M059J (cell line): ENCODE measurements at regions not wholly inside any gene's neighbourhood (a gene's known extent, or its start where the extent isn't known, plus 50 kb on each side); places are given as distances from the start of the nearest gene placed in this dataset.

Experiments
- DNase-seq: peaks from one replicate; pipeline ENCODE4 v3.0.0-alpha.2; 2012; ENCODE audit warnings: low read depth

DNA sequence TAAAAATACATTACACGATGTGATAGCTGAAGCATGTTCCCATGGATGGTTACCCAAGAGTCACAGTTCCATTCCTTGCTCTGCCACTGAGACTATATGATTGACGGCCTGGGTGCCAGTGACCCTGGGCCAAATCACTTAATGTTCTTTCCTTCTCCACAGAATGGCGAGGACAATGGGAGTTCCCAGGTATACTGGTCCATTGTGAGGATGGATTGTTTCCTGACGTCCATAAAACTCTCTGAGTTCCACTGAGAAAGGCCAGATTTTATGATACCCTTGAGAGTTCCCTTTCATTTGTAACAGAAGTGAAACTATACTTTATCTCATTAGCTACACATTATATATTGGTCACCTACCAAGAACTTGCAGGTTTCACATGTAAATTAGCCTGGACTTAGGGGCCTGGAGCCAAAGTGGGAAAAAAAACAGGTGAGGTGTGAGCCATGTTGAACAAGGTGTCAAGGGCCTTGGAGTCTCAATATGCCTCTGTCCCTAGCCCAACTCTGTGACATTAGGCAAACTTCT, 502.2 kb upstream of the DAB1 start:
- DNase-seq, result no peak

DNA sequence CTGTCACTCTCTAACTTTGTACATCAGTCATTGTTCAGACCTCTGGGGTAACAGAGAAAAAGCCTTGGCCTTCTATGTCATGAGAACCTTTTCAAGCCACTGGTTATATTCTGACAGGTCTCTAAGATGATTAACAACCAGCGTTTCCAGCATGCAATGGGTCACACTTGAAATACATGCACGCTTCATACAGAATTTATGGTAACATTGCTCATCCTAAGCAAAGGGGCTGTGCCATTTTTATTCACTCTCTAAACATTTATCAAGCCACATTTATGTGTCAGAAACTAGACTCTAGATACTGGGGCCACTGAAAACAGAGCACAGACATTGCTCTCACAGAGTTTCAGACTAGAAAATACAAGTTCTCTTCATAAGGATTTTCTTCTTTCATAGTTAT, 501.4 kb upstream of the DAB1 start:
- DNase-seq, result no peak

DNA sequence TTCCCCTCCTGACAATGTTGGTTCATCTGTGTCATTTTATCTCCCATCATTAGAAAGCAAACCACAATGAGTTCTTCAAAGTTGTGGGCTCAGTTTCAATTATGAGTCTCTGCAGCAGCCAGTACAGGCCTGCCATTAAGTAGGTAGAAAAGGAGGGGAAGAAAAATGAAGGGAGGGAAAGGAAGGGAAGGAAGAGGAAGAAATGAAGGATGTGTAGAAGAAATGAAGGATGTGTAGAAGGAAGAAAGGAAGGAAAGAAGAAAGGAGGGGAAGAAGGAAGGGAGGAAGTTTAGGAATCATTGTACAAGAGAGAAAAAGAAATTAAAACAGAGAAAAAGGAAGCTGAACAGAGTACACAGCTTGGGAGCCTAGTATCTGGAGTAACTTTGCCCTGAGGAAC, 498.3 kb upstream of the DAB1 start:
- DNase-seq, result no peak

DNA sequence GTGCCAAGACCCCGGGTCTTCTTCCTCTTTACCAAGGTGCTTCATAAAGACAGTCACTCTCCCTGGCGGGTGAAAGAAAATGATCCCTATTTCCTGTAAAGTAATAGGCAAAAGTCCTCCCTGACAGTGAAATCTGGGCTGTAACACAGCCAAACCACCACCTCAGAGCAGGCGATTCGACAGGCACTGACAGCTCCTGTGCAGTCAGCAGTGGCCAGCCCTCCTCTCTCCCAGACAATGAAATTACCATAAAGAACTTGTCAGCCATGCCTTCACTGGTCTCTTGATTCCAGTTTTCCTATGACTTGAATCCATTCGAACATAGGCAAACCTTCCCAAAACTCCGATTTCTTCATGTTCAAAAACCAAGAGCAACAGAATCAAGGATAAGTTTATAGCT, 492.2 kb upstream of the DAB1 start:
- DNase-seq, result peak; percentile 12

GRCh38 chr1:57911427-57911826, 487.6 kb upstream of the DAB1 start:
- no peak for DNase-seq

- no peak for DNase-seq
Measured at GRCh38 chr1:57910782-57911181, 486.9 kb upstream of the DAB1 start.

DNA sequence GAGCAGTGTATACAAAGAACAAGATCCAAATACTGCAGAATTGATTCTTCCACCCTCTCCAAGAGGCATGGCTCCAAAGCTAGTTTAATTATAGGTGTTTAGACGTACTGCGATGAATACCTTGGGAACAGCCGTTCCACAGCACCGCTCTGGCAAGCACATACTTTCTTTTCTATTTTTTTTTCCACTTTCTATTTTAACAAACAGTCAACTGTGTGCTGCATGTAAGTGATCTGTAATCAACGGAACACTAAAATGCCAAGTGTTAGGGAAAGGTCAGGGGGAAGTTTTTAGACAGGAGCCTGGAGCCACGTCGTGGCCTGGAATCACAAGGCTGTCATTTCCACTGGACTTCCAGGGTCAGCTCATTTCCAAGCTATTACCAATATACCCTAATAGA, 486.4 kb upstream of the DAB1 start:
- no peak for DNase-seq

DNA sequence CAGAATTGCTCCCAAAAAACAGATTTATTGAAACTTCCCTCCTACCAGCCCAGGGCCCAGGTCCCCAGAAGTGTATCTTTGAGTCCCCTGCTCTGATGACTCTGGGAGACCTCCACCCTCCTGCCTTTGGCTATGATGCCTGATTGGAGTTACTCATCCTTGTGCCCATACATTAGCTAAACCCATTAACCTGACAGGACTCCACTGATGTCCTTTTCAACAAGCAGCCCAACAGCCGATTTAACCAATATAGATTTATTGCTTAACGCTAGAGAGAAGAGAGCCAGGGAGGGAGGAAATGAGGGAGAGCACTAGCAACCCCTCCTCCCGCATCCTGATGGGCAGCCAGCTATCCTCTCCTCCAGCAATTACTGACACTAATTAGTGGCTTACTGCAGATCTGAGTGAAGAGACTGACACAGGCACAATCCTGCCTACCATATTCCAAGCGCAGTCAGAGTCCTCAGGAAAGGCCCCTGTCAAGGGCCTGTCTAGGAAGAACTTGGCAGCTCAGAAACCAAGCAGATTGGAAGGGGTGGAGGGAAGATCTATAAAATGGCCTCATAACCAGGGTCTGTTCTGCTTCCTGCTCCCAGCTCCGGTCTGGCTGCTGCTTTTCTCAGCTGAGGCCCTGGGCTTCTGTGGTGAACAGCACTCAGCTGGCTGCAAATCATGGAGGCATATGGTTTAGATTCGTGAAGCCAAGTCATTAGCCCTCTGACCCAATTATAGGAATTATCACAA, 484.5 kb upstream of the DAB1 start:
- DNase-seq, result no peak

DNA sequence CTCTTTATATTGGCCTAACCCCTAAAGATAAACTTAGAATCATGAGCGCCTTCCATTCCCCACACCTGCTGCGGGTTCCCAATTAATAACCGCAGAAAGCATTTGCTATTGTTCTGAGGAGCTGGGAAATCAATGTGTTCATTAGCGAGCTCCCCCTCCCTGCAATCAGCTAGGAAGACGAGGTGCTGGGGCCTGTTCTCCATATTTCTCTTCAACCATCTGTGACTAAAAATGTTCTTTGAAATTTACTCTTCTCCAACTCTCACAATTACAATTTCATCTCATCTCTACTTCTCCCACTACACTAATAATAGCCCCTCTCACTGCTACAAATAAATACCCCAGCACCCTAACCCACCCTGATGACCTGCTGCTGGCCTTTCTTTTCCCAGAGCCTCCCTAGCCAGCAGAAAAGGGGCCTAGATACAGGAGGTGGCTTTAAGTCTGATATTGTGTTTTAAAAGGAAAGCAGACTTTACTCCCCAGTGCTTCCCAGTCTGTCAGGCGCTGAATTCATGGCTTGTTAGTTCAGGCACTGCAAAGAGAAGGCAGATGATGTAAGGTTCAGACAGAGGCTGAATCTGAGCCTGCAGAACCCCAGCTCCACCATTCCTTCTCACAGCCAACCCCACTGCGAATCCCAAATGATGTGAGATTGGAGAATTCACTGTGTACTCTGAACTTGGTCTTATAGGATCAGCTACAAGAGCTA, 477.5 kb upstream of the DAB1 start:
- DNase-seq, result no peak

DNA sequence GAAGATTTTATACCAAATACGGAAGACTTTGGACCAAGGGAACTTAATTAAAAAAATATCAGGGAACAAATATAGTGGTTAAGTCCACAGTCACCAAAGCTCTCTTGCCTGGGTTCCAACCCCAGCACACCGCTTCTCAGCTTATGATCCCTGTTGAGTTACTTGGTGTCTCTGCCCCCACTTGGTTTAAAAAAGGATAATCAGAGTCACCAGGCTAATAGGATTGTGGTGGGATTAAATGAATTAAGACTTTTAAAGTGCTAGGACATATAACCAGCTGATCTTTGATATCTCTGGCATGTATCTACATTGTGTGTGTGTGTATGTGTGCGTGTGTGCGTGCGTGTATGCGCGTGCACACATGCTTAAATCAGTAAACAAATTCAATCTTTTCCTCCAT, 474.7 kb upstream of the DAB1 start:
- no peak for DNase-seq

GRCh38 chr1:57897581-57897980, 473.7 kb upstream of the DAB1 start:
- no peak for DNase-seq

- DNase-seq, result peak; percentile 52
Measured at GRCh38 chr1:57894315-57894714, 470.5 kb upstream of the DAB1 start.

GRCh38 chr1:57889676-57890320, 465.9 kb upstream of the DAB1 start:
- peak; percentile 73 for DNase-seq

- peak; percentile 50 for DNase-seq
Measured at GRCh38 chr1:57887964-57888491, 464.2 kb upstream of the DAB1 start.

- DNase-seq, result no peak
Measured at GRCh38 chr1:57886376-57886775, 462.5 kb upstream of the DAB1 start.

- DNase-seq, result no peak
Measured at GRCh38 chr1:57883642-57883995, 459.8 kb upstream of the DAB1 start.

DNA sequence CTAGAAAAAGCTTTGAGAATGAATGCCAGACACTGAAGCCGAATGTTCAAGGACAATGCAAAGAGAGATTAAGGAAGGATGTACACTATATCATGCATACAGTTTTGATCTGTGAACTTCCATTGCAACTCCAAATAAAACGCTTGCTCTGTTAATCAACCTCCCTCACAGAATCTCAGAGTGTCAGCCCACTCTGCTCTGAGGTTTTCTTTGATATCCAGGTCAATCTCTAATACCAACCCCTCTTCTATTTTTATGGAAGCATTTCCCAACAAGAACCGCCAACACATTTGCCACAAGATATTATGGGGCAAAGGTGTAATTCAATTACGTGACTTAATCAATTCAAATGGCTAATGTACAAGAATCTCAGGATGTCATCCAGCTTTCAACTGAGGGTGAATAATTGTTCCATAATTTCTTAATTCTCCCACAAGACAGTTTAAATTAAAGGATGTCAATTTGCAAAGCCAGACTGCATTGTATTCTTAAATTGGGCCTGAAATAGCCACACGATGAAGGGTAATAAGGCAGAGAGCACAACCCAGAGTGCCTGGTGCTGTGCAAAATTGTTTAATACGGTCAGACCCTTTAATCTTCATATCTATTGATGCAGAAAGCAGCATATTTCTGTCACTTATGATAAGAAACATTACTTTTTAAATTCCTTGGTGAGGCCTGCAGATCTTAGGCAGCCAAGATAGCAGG, 459.2 kb upstream of the DAB1 start:
- DNase-seq, result no peak

GRCh38 chr1:57882072-57882471, 458.2 kb upstream of the DAB1 start:
- no peak for DNase-seq

- peak; percentile 6 for DNase-seq
Measured at GRCh38 chr1:57881639-57882038, 457.8 kb upstream of the DAB1 start.

- no peak for DNase-seq
Measured at GRCh38 chr1:57879700-57880099, 455.8 kb upstream of the DAB1 start.

DNA sequence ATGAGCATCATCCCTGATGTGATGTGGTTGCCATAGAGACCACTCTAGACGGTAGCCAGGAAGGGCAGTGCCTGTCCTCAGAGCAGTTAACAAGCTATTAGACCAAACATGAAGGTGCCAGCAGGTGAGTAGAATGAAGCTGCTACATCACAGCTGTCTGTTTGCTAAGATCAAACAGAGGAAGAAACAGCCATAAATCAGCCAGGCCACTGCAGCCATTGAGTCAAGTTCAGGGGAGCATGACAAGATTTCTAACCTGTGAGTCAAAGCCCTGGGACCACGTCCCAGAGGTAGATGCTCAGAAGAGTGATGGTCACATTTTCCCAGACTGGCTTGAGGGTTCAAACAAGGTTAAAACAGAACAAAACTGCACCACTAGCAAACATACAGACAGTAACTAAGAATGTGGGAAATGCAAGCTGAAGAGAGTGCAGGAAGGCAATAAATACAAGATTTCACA, 450.6 kb upstream of the DAB1 start:
- peak; percentile 86 for DNase-seq

- DNase-seq, result no peak
Measured at GRCh38 chr1:57872913-57873312, 449.1 kb upstream of the DAB1 start.
